Activated T-helper 2 cell treated with anti-CD3 and anti-CD28 coated beads, Interferon-gamma antibody, Interleukin-2, Interleukin-4, amounts not matched to agents 10 μg/mL and 5 μg/mL and 100 μg/mL, durations not matched to agents 14 hours and 24 hours and 36 hours (primary cell): ENCODE measurements at regions not wholly inside any gene's neighbourhood (a gene's known extent, or its start where the extent isn't known, plus 50 kb on each side); places are given as distances from the start of the nearest gene placed in this dataset.
"Not testable (repeated sequence)": the region's sequence is repeated elsewhere in the genome, so short reads cannot be mapped to it uniquely, and the experiment has no call there.

ENCODE experiments used
- DNase-seq: peaks from one replicate; pipeline ENCODE4 v3.0.0; 2021; ENCODE audit warnings: low spot score
- H3K27ac Mint-ChIP-seq: one replicate; pipeline ENCODE4 v1.8.0; 2021; ENCODE audit warnings: mixed read lengths
- H3K27me3 Mint-ChIP-seq: one replicate; pipeline ENCODE4 v1.8.0; 2021; ENCODE audit warnings: low read depth, mixed read lengths
- H3K36me3 Mint-ChIP-seq: one replicate; pipeline ENCODE4 v1.8.0; 2021; ENCODE audit warnings: low read depth, mixed read lengths
- H3K4me1 Mint-ChIP-seq: one replicate; pipeline ENCODE4 v1.8.0; 2021; ENCODE audit warnings: low read depth, mixed read lengths
- H3K4me3 Mint-ChIP-seq: one replicate; pipeline ENCODE4 v1.8.0; 2021; ENCODE audit warnings: low read depth, mild to moderate bottlenecking, moderate library complexity, mixed read lengths
- H3K9me3 Mint-ChIP-seq: one replicate; pipeline ENCODE4 v1.8.0; 2021; ENCODE audit warnings: mixed read lengths
- intact Hi-C: fragments of 100-400 bp; cut with micrococcal nuclease; formaldehyde crosslinking; loops from one replicate; pipeline ENCODE4 v1.15.1; 2023

- Mint-ChIP-seq H3K4me3 (no peak overlapping the region), H3K27ac (no peak overlapping the region), H3K9me3 (no peaks in the 10 kb centered on the region), H3K27me3 (no peaks in the 10 kb centered on the region), H3K36me3 (no peaks in the 10 kb centered on the region), H3K4me1 (no peaks in the 10 kb centered on the region)
- DNase-seq: no peak
- intact Hi-C loops: no loop called here
These were observed 240.1 kb upstream of the NFIA start for GRCh38 chr1:60842304-60842703.

- Mint-ChIP-seq H3K36me3 (no peaks in the 10 kb centered on the region), H3K4me1 (no peaks in the 10 kb centered on the region), H3K9me3 (no peaks in the 10 kb centered on the region), H3K27ac (no peak overlapping the region), H3K4me3 (no peak overlapping the region), H3K27me3 (no peaks in the 10 kb centered on the region)
- intact Hi-C loops: no loop called here
- no peak for DNase-seq
These were observed 241.0 kb upstream of the NFIA start for GRCh38 chr1:60841116-60842046.

GRCh38 chr1:60840476-60840875 lies 241.9 kb upstream of the NFIA start:
- H3K36me3 Mint-ChIP-seq, DNase-seq, H3K4me1 Mint-ChIP-seq, H3K9me3 Mint-ChIP-seq, H3K4me3 Mint-ChIP-seq, H3K27me3 Mint-ChIP-seq, intact Hi-C loops, H3K27ac Mint-ChIP-seq: not testable (repeated sequence)

- Mint-ChIP-seq H3K9me3 (no peaks in the 10 kb centered on the region), H3K36me3 (no peaks in the 10 kb centered on the region), H3K4me3 (no peak overlapping the region), H3K4me1 (no peaks in the 10 kb centered on the region), H3K27ac (no peak overlapping the region), H3K27me3 (peaks cover 7% of the 10 kb centered on the region)
- no peak for DNase-seq
- intact Hi-C loops: no loop called here
These were observed 246.7 kb upstream of the NFIA start for GRCh38 chr1:60835649-60836048.

GRCh38 chr1:60833173-60833572 lies 249.2 kb upstream of the NFIA start:
- no peaks in the 10 kb centered on the region for H3K9me3 Mint-ChIP-seq
- H3K4me1 Mint-ChIP-seq: no peaks in the 10 kb centered on the region
- H3K4me3 Mint-ChIP-seq: no peak overlapping the region
- intact Hi-C loops: no loop called here
- peaks cover 7% of the 10 kb centered on the region for H3K27me3 Mint-ChIP-seq
- no peaks in the 10 kb centered on the region for H3K36me3 Mint-ChIP-seq
- H3K27ac Mint-ChIP-seq: no peak overlapping the region
- no peak for DNase-seq

GRCh38 chr1:60832367-60832766 lies 250.0 kb upstream of the NFIA start:
- no peak overlapping the region for H3K4me3 Mint-ChIP-seq
- no peaks in the 10 kb centered on the region for H3K4me1 Mint-ChIP-seq
- intact Hi-C loops: no loop called here
- H3K9me3 Mint-ChIP-seq: no peaks in the 10 kb centered on the region
- no peak for DNase-seq
- H3K27me3 Mint-ChIP-seq: peaks cover 7% of the 10 kb centered on the region
- H3K36me3 Mint-ChIP-seq: no peaks in the 10 kb centered on the region
- no peak overlapping the region for H3K27ac Mint-ChIP-seq

- no peaks in the 10 kb centered on the region for H3K36me3 Mint-ChIP-seq
- peaks cover 7% of the 10 kb centered on the region for H3K27me3 Mint-ChIP-seq
- no peak overlapping the region for H3K27ac Mint-ChIP-seq
- intact Hi-C loops: no loop called here
- no peaks in the 10 kb centered on the region for H3K9me3 Mint-ChIP-seq
- no peak overlapping the region for H3K4me3 Mint-ChIP-seq
- no peak for DNase-seq
- H3K4me1 Mint-ChIP-seq: no peaks in the 10 kb centered on the region
These were observed 250.6 kb upstream of the NFIA start for GRCh38 chr1:60831780-60832179.

- Mint-ChIP-seq H3K9me3 (no peaks in the 10 kb centered on the region), H3K36me3 (no peaks in the 10 kb centered on the region), H3K27me3 (peaks cover 7% of the 10 kb centered on the region), H3K27ac (no peak overlapping the region), H3K4me1 (no peaks in the 10 kb centered on the region), H3K4me3 (no peak overlapping the region)
- intact Hi-C loops: no loop called here
- no peak for DNase-seq
These were observed 253.4 kb upstream of the NFIA start for GRCh38 chr1:60828944-60829343.

- Mint-ChIP-seq H3K4me3 (no peak overlapping the region), H3K4me1 (no peaks in the 10 kb centered on the region), H3K36me3 (no peaks in the 10 kb centered on the region), H3K27me3 (peaks cover 1% of the 10 kb centered on the region), H3K9me3 (no peaks in the 10 kb centered on the region), H3K27ac (no peak overlapping the region)
- intact Hi-C loops: no loop called here
- no peak for DNase-seq
These were observed 255.9 kb upstream of the NFIA start for GRCh38 chr1:60826320-60827094.

GRCh38 chr1:60825593-60825992 lies 256.8 kb upstream of the NFIA start:
- Mint-ChIP-seq H3K27ac (no peak overlapping the region), H3K4me3 (no peak overlapping the region), H3K4me1 (no peaks in the 10 kb centered on the region), H3K27me3 (peaks cover 1% of the 10 kb centered on the region), H3K36me3 (no peaks in the 10 kb centered on the region), H3K9me3 (no peaks in the 10 kb centered on the region)
- no peak for DNase-seq
- intact Hi-C loops: no loop called here

- H3K4me1 Mint-ChIP-seq: no peaks in the 10 kb centered on the region
- no peak overlapping the region for H3K4me3 Mint-ChIP-seq
- intact Hi-C loops: no loop called here
- peaks cover 1% of the 10 kb centered on the region for H3K27me3 Mint-ChIP-seq
- no peaks in the 10 kb centered on the region for H3K36me3 Mint-ChIP-seq
- no peaks in the 10 kb centered on the region for H3K9me3 Mint-ChIP-seq
- no peak for DNase-seq
- no peak overlapping the region for H3K27ac Mint-ChIP-seq
These were observed 259.2 kb upstream of the NFIA start for GRCh38 chr1:60823151-60823550.

- H3K4me3 Mint-ChIP-seq: no peak overlapping the region
- H3K27me3 Mint-ChIP-seq: peaks cover 1% of the 10 kb centered on the region
- no peaks in the 10 kb centered on the region for H3K4me1 Mint-ChIP-seq
- intact Hi-C loops: no loop called here
- DNase-seq: no peak
- no peaks in the 10 kb centered on the region for H3K36me3 Mint-ChIP-seq
- H3K27ac Mint-ChIP-seq: no peak overlapping the region
- no peaks in the 10 kb centered on the region for H3K9me3 Mint-ChIP-seq
These were observed 260.1 kb upstream of the NFIA start for GRCh38 chr1:60822252-60822651.

- no peak overlapping the region for H3K4me3 Mint-ChIP-seq
- no peaks in the 10 kb centered on the region for H3K9me3 Mint-ChIP-seq
- H3K36me3 Mint-ChIP-seq: no peaks in the 10 kb centered on the region
- H3K27me3 Mint-ChIP-seq: peaks cover 1% of the 10 kb centered on the region
- no peak for DNase-seq
- intact Hi-C loops: no loop called here
- H3K4me1 Mint-ChIP-seq: no peaks in the 10 kb centered on the region
- H3K27ac Mint-ChIP-seq: no peak overlapping the region
These were observed 261.2 kb upstream of the NFIA start for GRCh38 chr1:60821156-60821555.
